Mesothelial cell of epicardium (in vitro differentiated cells): ENCODE measurements at regions not wholly inside any gene's neighbourhood (a gene's known extent, or its start where the extent isn't known, plus 50 kb on each side); places are given as distances from the start of the nearest gene placed in this dataset.

Experiments
- DNase-seq, 2 experiments: peaks; one replicate each; pipeline ENCODE4 v3.0.0; 2021; ENCODE audit warnings: low spot score in 2 of 2; ENCODE audit not compliant: unreplicated experiment in 2 of 2
- H3K27ac Mint-ChIP-seq: 2 replicates; pipeline ENCODE4 v1.8.0; 2021; ENCODE audit warnings: mixed read lengths
- H3K27me3 Mint-ChIP-seq: 2 replicates; pipeline ENCODE4 v1.8.0; 2021; ENCODE audit warnings: low read depth, mixed read lengths
- H3K36me3 Mint-ChIP-seq: 2 replicates; pipeline ENCODE4 v1.8.0; 2021; ENCODE audit warnings: mixed read lengths
- H3K4me1 Mint-ChIP-seq: 2 replicates; pipeline ENCODE4 v1.8.0; 2021; ENCODE audit warnings: mixed read lengths
- H3K4me3 Mint-ChIP-seq: 2 replicates; pipeline ENCODE4 v1.8.0; 2021; ENCODE audit warnings: mild to moderate bottlenecking, moderate library complexity, mixed read lengths
- H3K9me3 Mint-ChIP-seq: 2 replicates; pipeline ENCODE4 v1.8.0; 2021; ENCODE audit warnings: mixed read lengths
- TF ChIP-seq, protein P1 (sequence below): fragments of 200-600 bp; sonication (generic); IDR thresholded peaks from one replicate; pipeline ENCODE4 v1.5.0; 2021; ENCODE audit warnings: antibody characterized with exemption; ENCODE audit not compliant: unreplicated experiment

DNA sequence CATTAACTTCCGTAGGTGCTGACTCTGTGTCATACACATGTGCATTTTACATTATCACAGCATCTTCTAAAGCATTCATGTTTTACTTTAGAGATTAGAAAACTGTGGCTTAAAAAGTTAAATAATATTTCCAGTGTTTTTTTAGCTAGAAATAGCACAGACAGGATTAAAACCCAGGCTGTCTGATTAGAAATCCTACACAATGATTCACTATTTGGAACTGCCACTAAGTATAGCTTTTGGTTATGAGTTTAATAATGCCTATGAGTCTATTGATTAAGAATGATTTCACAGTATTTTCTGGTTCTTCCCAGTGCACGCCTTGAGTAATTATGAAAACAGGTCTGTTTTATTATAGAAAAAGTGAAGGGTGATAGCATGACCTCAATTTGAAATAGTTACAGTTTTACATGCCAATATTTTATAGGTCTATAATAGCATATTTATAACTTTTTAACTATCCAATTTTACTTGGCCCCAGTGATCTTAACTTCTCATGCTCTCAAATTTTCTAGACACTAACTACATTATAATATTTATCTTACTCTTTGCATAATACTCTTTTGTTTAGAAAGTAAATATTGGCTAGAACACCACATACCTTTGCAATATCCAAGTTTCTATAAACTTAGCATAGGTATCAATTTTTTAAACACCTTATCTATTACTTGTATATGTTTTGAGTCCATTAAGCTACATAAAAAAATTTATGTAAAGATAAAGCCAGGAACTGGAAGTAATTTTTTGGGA is 313.2 kb downstream of the RND3 start:
- DNase-seq: no peak
- Mint-ChIP-seq H3K4me3 (no peak overlapping the region), H3K36me3 (no peaks in the 10 kb centered on the region), H3K4me1 (peaks cover 30% of the 10 kb centered on the region), H3K27ac (no peak overlapping the region), H3K9me3 (peaks cover 5% of the 10 kb centered on the region), H3K27me3 (no peaks in the 10 kb centered on the region)
- TF ChIP-seq, protein P1, sequence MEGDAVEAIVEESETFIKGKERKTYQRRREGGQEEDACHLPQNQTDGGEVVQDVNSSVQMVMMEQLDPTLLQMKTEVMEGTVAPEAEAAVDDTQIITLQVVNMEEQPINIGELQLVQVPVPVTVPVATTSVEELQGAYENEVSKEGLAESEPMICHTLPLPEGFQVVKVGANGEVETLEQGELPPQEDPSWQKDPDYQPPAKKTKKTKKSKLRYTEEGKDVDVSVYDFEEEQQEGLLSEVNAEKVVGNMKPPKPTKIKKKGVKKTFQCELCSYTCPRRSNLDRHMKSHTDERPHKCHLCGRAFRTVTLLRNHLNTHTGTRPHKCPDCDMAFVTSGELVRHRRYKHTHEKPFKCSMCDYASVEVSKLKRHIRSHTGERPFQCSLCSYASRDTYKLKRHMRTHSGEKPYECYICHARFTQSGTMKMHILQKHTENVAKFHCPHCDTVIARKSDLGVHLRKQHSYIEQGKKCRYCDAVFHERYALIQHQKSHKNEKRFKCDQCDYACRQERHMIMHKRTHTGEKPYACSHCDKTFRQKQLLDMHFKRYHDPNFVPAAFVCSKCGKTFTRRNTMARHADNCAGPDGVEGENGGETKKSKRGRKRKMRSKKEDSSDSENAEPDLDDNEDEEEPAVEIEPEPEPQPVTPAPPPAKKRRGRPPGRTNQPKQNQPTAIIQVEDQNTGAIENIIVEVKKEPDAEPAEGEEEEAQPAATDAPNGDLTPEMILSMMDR: no peak

DNA sequence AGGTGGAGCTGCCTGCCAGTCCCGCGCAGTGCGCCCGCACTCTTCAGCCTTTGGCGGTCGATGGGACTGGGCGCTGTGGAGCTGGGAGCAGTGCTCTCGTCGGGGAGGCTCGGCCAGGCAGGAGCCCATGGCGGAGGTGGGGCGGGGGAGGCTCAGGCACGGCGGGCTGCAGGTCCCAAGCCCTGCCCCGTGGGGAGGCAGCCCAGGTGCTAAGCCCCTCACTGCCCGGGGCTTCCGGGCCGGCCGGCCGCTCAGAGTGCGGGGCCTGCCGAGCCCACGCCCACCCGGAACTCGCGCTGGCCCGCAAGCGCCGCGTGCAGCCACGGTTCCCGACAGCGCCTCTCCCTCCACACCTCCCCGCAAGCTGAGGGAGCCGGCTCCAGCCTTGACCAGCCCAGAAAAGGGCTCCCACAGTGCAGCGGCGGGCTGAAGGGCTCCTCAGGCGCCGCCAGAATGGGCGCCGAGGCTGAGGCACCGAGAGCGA is 316.4 kb downstream of the RND3 start:
- TF ChIP-seq, protein P1: no peak
- no peak overlapping the region for H3K27ac Mint-ChIP-seq
- H3K36me3 Mint-ChIP-seq: no peaks in the 10 kb centered on the region
- H3K27me3 Mint-ChIP-seq: no peaks in the 10 kb centered on the region
- peaks cover 5% of the 10 kb centered on the region for H3K9me3 Mint-ChIP-seq
- peaks cover 48% of the 10 kb centered on the region for H3K4me1 Mint-ChIP-seq
- no peak overlapping the region for H3K4me3 Mint-ChIP-seq
- DNase-seq: no peak

DNA sequence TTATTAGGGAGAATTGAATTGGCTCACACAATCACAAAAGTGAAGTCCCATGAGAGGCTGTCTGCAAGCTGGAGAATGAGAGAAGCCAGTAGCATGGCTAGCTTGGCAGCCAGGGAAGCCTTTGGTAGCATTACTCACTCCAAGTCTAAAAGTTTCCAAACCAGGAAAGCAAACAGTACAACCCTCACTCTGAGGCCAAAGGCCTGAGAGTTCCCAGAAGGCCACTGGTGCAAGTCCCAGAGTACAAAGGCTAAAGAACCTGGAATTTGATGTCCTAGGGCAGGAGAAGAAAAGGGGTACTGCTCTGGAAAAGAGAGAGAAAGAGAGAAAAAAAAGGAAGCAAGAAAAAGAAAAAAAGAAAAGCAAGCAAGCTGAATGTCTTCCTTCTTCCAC is 318.2 kb downstream of the RND3 start:
- Mint-ChIP-seq H3K27ac (no peak overlapping the region), H3K4me1 (peaks cover 53% of the 10 kb centered on the region), H3K36me3 (no peaks in the 10 kb centered on the region), H3K4me3 (no peak overlapping the region), H3K27me3 (no peaks in the 10 kb centered on the region), H3K9me3 (peaks cover 5% of the 10 kb centered on the region)
- TF ChIP-seq, protein P1: no peak
- no peak for DNase-seq

DNA sequence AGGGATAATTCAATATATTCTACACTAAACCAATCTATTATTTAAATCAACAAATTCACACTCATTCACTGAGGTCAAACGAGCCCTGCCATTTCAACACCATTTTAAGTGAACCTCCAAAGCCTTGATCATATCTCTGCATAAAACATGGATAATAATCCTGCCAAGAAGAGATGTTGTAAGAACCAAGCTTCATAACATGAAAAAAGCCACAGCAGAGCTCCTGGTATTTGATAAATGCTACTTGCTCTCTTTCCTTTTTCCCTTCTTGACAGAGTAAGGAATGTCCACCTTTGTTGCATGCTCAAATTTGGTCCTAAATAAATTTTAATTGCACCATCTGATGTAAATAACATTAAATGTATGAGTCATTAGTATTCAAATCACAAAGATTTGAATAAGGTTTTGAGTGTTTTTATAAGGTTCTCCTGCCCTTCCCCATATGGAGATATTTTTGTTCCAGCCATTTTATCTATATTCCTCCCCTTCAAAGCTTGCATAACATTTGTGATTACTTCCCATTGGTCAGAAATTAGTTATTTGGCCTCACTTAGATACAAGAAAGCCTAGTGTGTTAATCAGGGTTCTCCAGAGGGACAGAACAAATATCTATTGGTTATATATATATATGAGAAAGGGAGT is 318.8 kb downstream of the RND3 start:
- H3K27me3 Mint-ChIP-seq: no peaks in the 10 kb centered on the region
- no peak overlapping the region for H3K4me3 Mint-ChIP-seq
- H3K9me3 Mint-ChIP-seq: peaks cover 5% of the 10 kb centered on the region
- peaks cover 51% of the 10 kb centered on the region for H3K4me1 Mint-ChIP-seq
- H3K27ac Mint-ChIP-seq: peak overlapping the region; percentile 22
- TF ChIP-seq, protein P1: no peak
- no peak for DNase-seq
- no peaks in the 10 kb centered on the region for H3K36me3 Mint-ChIP-seq

DNA sequence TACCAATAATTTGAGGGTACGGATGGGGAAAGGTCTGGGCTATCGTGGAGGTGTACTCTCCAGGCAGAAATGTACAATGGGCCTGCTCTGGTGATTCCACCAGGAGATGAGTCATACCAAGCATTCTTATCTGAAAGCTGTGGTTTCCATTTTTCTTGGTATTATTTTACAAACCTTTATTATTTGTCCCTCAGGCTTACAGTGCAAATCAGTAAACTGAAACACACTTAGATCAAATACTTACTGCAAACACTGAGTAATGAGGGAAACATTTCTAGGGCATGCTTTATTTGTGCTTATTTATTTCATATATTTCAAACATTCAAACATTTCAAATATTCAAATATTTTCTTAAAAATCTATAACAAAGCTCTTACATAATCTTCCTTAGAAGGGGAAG is 319.8 kb downstream of the RND3 start:
- Mint-ChIP-seq H3K4me1 (peaks cover 52% of the 10 kb centered on the region), H3K27ac (peak overlapping the region; percentile 87), H3K27me3 (no peaks in the 10 kb centered on the region), H3K9me3 (peaks cover 5% of the 10 kb centered on the region), H3K4me3 (no peak overlapping the region), H3K36me3 (no peaks in the 10 kb centered on the region)
- no peak for DNase-seq
- TF ChIP-seq, protein P1: no peak
